HFFc6 (cell line): ENCODE measurements at regions not wholly inside any gene's neighbourhood (a gene's known extent, or its start where the extent isn't known, plus 50 kb on each side); places are given as distances from the start of the nearest gene placed in this dataset.

ENCODE experiments used
- DNase-seq: peaks from one replicate; pipeline ENCODE4 v3.0.0-alpha.2; 2018
- H3K27ac Mint-ChIP-seq: 2 replicates; pipeline ENCODE4 v1.8.0; 2020; ENCODE audit warnings: mild to moderate bottlenecking, mixed read lengths
- H3K27me3 Mint-ChIP-seq: 2 replicates; pipeline ENCODE4 v1.8.0; 2021; ENCODE audit warnings: mild to moderate bottlenecking, moderate library complexity, mixed read lengths; ENCODE audit not compliant: insufficient read depth
- H3K36me3 Mint-ChIP-seq: 2 replicates; pipeline ENCODE4 v1.8.0; 2021; ENCODE audit warnings: low read depth, mixed read lengths
- H3K4me1 Mint-ChIP-seq: 2 replicates; pipeline ENCODE4 v1.8.0; 2020; ENCODE audit warnings: low read depth, mixed read lengths
- H3K4me3 Mint-ChIP-seq: 2 replicates; pipeline ENCODE4 v1.8.0; 2020; ENCODE audit warnings: mild to moderate bottlenecking, moderate library complexity, mixed read lengths
- H3K9me3 Mint-ChIP-seq: 2 replicates; pipeline ENCODE4 v1.8.0; 2020; ENCODE audit warnings: mild to moderate bottlenecking, mixed read lengths
- TF ChIP-seq, protein P1 (sequence below): fragments of 200-600 bp; sonication (generic); IDR thresholded peaks from 2 replicates; pipeline ENCODE4 v1.5.0; 2021; ENCODE audit warnings: antibody characterized with exemption, mild to moderate bottlenecking

DNA sequence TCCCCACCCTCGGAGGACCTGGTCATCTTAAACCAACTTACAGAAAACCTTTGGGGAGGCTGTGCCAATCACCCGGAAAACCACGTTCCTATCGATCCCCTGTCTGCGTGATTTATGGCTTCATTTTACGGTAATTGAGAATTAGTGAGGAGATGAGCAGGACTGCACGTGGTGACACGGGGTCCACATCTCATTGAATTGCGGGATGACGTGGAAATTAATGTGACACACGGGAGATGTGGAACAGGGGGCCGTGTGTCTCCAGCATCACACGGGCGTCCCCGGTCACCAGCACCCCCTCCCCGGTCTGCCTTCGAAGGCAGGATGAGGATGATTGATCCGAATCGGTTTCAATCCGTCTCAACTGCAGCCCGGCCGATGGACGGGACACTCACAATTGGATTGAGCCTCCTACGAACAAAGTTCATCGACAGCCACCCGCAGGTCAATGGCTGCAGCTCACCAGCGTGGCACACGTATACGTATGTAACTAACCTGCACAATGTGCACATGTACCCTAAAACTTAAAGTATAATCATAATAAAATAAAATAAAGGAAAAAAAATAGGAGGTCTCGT is 160.3 kb downstream of the SHOX start:
- H3K27me3 Mint-ChIP-seq: peaks cover 5% of the 10 kb centered on the region
- no peaks in the 10 kb centered on the region; the same call in 1 of the 2 replicates for H3K9me3 Mint-ChIP-seq
- H3K4me3 Mint-ChIP-seq: no peak overlapping the region
- no peaks in the 10 kb centered on the region for H3K4me1 Mint-ChIP-seq
- TF ChIP-seq, protein P1, sequence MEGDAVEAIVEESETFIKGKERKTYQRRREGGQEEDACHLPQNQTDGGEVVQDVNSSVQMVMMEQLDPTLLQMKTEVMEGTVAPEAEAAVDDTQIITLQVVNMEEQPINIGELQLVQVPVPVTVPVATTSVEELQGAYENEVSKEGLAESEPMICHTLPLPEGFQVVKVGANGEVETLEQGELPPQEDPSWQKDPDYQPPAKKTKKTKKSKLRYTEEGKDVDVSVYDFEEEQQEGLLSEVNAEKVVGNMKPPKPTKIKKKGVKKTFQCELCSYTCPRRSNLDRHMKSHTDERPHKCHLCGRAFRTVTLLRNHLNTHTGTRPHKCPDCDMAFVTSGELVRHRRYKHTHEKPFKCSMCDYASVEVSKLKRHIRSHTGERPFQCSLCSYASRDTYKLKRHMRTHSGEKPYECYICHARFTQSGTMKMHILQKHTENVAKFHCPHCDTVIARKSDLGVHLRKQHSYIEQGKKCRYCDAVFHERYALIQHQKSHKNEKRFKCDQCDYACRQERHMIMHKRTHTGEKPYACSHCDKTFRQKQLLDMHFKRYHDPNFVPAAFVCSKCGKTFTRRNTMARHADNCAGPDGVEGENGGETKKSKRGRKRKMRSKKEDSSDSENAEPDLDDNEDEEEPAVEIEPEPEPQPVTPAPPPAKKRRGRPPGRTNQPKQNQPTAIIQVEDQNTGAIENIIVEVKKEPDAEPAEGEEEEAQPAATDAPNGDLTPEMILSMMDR: no peak
- DNase-seq: no peak
- no peak overlapping the region for H3K27ac Mint-ChIP-seq
- no peaks in the 10 kb centered on the region; the same call in 1 of the 2 replicates for H3K36me3 Mint-ChIP-seq

DNA sequence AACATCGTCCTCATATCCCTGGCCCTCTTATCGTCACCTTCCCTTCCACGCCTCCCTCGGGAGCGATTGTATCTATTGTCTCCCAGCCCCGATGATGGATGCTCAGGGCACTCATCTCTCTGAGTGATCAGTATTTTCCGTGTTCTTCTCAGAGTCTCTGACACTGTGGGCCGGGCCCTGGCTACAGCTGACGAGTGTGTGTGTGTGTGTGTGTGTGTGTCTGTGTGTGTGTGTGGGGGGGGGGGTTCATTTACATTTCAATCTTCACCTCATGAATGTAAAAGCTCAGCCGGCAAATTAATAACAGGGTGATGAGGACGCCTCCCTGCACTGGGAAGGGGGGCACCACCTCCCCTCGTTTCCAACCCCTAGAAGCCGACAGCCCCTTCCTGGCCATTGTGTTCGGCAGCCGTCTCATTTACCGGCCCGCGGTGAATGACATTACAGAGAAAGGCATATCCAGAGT is 159.5 kb downstream of the SHOX start:
- DNase-seq: no peak
- Mint-ChIP-seq H3K4me3 (no peak overlapping the region), H3K4me1 (no peaks in the 10 kb centered on the region), H3K27me3 (peaks cover 5% of the 10 kb centered on the region), H3K36me3 (no peaks in the 10 kb centered on the region; the same call in 1 of the 2 replicates), H3K9me3 (no peaks in the 10 kb centered on the region; the same call in 1 of the 2 replicates), H3K27ac (no peak overlapping the region)
- TF ChIP-seq, protein P1: no peak

DNA sequence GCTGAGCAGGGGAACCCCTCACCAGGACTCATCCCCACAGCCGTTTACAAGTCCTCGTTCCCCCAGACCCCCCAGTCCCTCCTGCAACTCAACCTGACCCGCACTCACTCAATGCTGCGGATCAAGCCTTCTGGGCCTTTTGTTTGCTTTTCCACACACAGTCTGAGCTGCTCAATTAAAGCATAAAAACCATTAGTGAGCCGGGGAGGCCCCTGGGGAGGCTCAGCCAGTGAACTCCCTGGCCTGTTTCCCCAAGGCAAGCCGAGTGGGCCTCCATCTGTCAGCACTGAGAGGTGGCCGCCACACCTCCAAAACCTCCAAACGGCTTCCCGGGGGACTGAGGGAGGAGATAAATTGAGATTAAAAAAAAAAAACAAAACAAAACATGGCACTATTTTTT is 158.5 kb downstream of the SHOX start:
- Mint-ChIP-seq H3K4me3 (no peak overlapping the region), H3K9me3 (no peaks in the 10 kb centered on the region; the same call in 1 of the 2 replicates), H3K27ac (no peak overlapping the region), H3K36me3 (no peaks in the 10 kb centered on the region; the same call in 1 of the 2 replicates), H3K4me1 (no peaks in the 10 kb centered on the region), H3K27me3 (peaks cover 3% of the 10 kb centered on the region)
- no peak for DNase-seq
- TF ChIP-seq, protein P1: no peak

DNA sequence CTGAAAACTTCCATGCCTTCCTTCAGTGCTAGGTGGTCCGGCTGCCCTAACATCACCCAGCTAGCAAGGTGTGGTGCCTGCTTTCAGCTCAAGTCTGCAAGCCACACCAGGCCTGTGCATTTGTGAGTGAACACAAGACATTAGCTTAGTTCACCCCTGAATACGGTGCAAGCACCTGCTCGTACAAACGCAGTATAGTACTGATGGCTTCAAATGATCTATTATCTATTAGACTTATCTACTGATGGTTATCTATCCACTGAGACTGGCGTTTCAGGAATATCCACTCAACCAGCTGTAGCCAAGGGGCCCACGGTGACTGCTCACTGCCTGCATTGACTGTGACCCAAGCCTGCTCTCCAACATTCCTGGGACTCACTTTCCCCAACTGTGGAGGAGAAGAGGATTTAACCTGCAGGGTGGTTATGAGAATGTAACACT is 155.9 kb downstream of the SHOX start:
- DNase-seq: no peak
- Mint-ChIP-seq H3K9me3 (no peaks in the 10 kb centered on the region; the same call in 1 of the 2 replicates), H3K4me3 (no peak overlapping the region), H3K4me1 (no peaks in the 10 kb centered on the region), H3K27me3 (no peaks in the 10 kb centered on the region; the same call in none of the 2 replicates), H3K36me3 (no peaks in the 10 kb centered on the region; the same call in 1 of the 2 replicates), H3K27ac (no peak overlapping the region)
- TF ChIP-seq, protein P1: no peak

DNA sequence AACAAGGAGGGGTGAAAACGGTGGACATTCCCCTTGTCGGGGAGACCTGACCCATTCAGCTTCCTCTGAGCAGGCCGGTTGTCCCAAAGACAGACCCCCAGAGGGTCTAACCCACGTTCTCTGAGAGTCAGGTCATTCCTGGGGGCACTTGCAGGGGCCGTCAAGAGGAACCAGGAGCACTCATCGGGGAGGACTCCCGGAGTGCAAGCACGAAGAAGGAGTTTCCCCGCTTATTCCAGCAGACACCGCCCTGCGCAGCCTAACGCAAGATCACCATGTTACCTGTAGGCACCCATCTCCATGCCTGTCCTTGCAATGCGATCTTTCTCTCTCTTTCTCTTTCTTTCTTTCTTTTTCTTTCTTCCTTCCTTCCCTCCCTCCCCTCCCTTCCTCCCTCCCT is 154.2 kb downstream of the SHOX start:
- TF ChIP-seq, protein P1: no peak
- no peaks in the 10 kb centered on the region for H3K4me1 Mint-ChIP-seq
- DNase-seq: no peak
- H3K27ac Mint-ChIP-seq: no peak overlapping the region; the same call in 1 of the 2 replicates
- H3K9me3 Mint-ChIP-seq: no peaks in the 10 kb centered on the region; the same call in 1 of the 2 replicates
- no peaks in the 10 kb centered on the region for H3K36me3 Mint-ChIP-seq
- H3K27me3 Mint-ChIP-seq: no peaks in the 10 kb centered on the region; the same call in none of the 2 replicates
- no peak overlapping the region for H3K4me3 Mint-ChIP-seq
